Effector memory CD4-positive, alpha-beta T cell (primary cell): ENCODE measurements at regions not wholly inside any gene's neighbourhood (a gene's known extent, or its start where the extent isn't known, plus 50 kb on each side); places are given as distances from the start of the nearest gene placed in this dataset.
"Not testable (repeated sequence)": the region's sequence is repeated elsewhere in the genome, so short reads cannot be mapped to it uniquely, and the experiment has no call there.

ENCODE experiments used
- DNase-seq, 3 donors: peaks; one replicate each; pipeline ENCODE4 v3.0.0-alpha.2; 2020
- H3K27ac ChIP-seq: 2 replicates; pipeline ENCODE4 v1.7.0; 2013; ENCODE audit warnings: mild to moderate bottlenecking, low read length, moderate library complexity; ENCODE audit not compliant: insufficient read depth, poor library complexity, severe bottlenecking
- H3K27me3 ChIP-seq: replicated peaks from 2 replicates; pipeline ENCODE4 v1.7.0; 2013; ENCODE audit warnings: mild to moderate bottlenecking, low read length; ENCODE audit not compliant: insufficient read depth, control insufficient read depth, poor library complexity, severe bottlenecking
- H3K36me3 ChIP-seq: 2 replicates; pipeline ENCODE4 v1.7.0; 2013; ENCODE audit warnings: mild to moderate bottlenecking, low read length, moderate library complexity; ENCODE audit not compliant: control insufficient read depth, insufficient read depth
- H3K4me1 ChIP-seq: 2 replicates; pipeline ENCODE4 v1.7.0; 2013; ENCODE audit warnings: low read length, mild to moderate bottlenecking; ENCODE audit not compliant: control insufficient read depth, insufficient read depth, poor library complexity, severe bottlenecking
- H3K4me3 ChIP-seq: 2 replicates; pipeline ENCODE4 v1.7.0; 2013; ENCODE audit warnings: low read length, low read depth, mild to moderate bottlenecking; ENCODE audit not compliant: insufficient read depth, poor library complexity, severe bottlenecking
- H3K9me3 ChIP-seq: 2 replicates; pipeline ENCODE4 v1.7.0; 2013; ENCODE audit warnings: mild to moderate bottlenecking, low read length, moderate library complexity; ENCODE audit not compliant: control insufficient read depth

GRCh38 chr6:68141190-68141589, 493.9 kb upstream of the ADGRB3 start:
- DNase-seq, result no peak
- no peaks in the 10 kb centered on the region for H3K9me3 ChIP-seq
- H3K4me1 ChIP-seq, result no peaks in the 10 kb centered on the region
- no peak overlapping the region for H3K4me3 ChIP-seq
- no peak overlapping the region for H3K27ac ChIP-seq
- H3K36me3 ChIP-seq, result no peaks in the 10 kb centered on the region
- H3K27me3 ChIP-seq, result no peaks in the 10 kb centered on the region

- no peaks in the 10 kb centered on the region for H3K4me1 ChIP-seq
- no peaks in the 10 kb centered on the region for H3K36me3 ChIP-seq
- H3K4me3 ChIP-seq, result no peak overlapping the region
- no peak for DNase-seq
- H3K9me3 ChIP-seq, result no peaks in the 10 kb centered on the region
- no peaks in the 10 kb centered on the region for H3K27me3 ChIP-seq
- H3K27ac ChIP-seq, result no peak overlapping the region
Measured at GRCh38 chr6:68139130-68139529, 496.0 kb upstream of the ADGRB3 start.

- Histone ChIP-seq H3K9me3 (no peaks in the 10 kb centered on the region), H3K27me3 (no peaks in the 10 kb centered on the region), H3K4me3 (no peak overlapping the region), H3K27ac (no peak overlapping the region), H3K36me3 (no peaks in the 10 kb centered on the region), H3K4me1 (no peaks in the 10 kb centered on the region)
- no peak for DNase-seq
Measured at GRCh38 chr6:68134796-68135195, 500.3 kb upstream of the ADGRB3 start.

- Histone ChIP-seq H3K27ac (no peak overlapping the region), H3K4me3 (no peak overlapping the region), H3K9me3 (no peaks in the 10 kb centered on the region), H3K27me3 (no peaks in the 10 kb centered on the region), H3K4me1 (no peaks in the 10 kb centered on the region), H3K36me3 (no peaks in the 10 kb centered on the region)
- DNase-seq, result no peak
Measured at GRCh38 chr6:68128211-68128610, 506.9 kb upstream of the ADGRB3 start.

- Histone ChIP-seq H3K4me3 (no peak overlapping the region), H3K27ac (no peak overlapping the region), H3K27me3 (no peaks in the 10 kb centered on the region), H3K4me1 (no peaks in the 10 kb centered on the region), H3K36me3 (no peaks in the 10 kb centered on the region), H3K9me3 (no peaks in the 10 kb centered on the region)
- no peak for DNase-seq
Measured at GRCh38 chr6:68127074-68127473, 508.0 kb upstream of the ADGRB3 start.

- Histone ChIP-seq H3K4me1 (no peaks in the 10 kb centered on the region), H3K27me3 (no peaks in the 10 kb centered on the region), H3K36me3 (no peaks in the 10 kb centered on the region), H3K27ac (no peak overlapping the region), H3K4me3 (no peak overlapping the region), H3K9me3 (no peaks in the 10 kb centered on the region)
- DNase-seq, result no peak
Measured at GRCh38 chr6:68126089-68126749, 508.9 kb upstream of the ADGRB3 start.

GRCh38 chr6:68122975-68123374, 512.1 kb upstream of the ADGRB3 start:
- DNase-seq, H3K9me3 ChIP-seq, H3K27me3 ChIP-seq, H3K4me3 ChIP-seq, H3K36me3 ChIP-seq, H3K27ac ChIP-seq, H3K4me1 ChIP-seq: not testable (repeated sequence)

- Histone ChIP-seq H3K4me3 (no peak overlapping the region), H3K27ac (no peak overlapping the region), H3K27me3 (no peaks in the 10 kb centered on the region), H3K9me3 (no peaks in the 10 kb centered on the region), H3K4me1 (no peaks in the 10 kb centered on the region), H3K36me3 (no peaks in the 10 kb centered on the region)
- DNase-seq, result no peak
Measured at GRCh38 chr6:68122032-68122431, 513.0 kb upstream of the ADGRB3 start.

GRCh38 chr6:68120954-68121353, 514.1 kb upstream of the ADGRB3 start:
- H3K9me3 ChIP-seq, DNase-seq, H3K27me3 ChIP-seq, H3K4me1 ChIP-seq, H3K27ac ChIP-seq, H3K4me3 ChIP-seq, H3K36me3 ChIP-seq: not testable (repeated sequence)

GRCh38 chr6:68114463-68115047, 520.5 kb upstream of the ADGRB3 start:
- no peak overlapping the region for H3K4me3 ChIP-seq
- no peaks in the 10 kb centered on the region for H3K4me1 ChIP-seq
- H3K27ac ChIP-seq, result no peak overlapping the region
- no peak for DNase-seq
- H3K36me3 ChIP-seq, result no peaks in the 10 kb centered on the region
- H3K27me3 ChIP-seq, result no peaks in the 10 kb centered on the region
- H3K9me3 ChIP-seq, result no peaks in the 10 kb centered on the region
